ENCODE measurements at regions not wholly inside any gene's neighbourhood (a gene's known extent, or its start where the extent isn't known, plus 50 kb on each side); places are given as distances from the start of the nearest gene placed in this dataset.

DNA sequence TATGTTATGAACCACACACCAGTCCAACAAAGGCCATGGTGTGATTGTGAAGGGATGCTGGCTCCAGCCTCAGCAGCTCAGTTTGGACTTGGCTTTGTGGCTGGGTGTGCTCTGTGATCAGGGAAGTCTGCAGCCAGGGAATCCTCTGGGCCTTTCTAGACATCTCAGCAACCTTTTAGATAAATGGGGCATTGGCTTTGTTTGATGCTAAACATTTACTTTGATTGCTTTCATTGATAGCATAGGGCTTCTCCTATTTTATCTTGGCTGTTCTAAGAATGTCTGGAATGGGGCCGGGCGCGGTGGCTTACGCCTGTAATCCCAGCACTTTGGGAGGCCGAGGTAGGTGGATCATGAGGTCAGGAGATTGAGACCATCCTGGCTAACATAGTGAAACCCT is 104.5 kb downstream of the VAPA start:
- H3K36me3 ChIP-seq (ENCODE audit: control insufficient read depth, insufficient read depth, low read length) = no peaks in the 10 kb centered on the region
- peaks cover 43% of the 10 kb centered on the region for H3K4me1 Mint-ChIP-seq (ENCODE audit: low read depth, unreplicated experiment)
- TF ChIP-seq CTCF (IDR thresholded peaks at IDR 0.05; ENCODE audit: insufficient read depth in 1 of 2, low read depth in 1 of 2, low read length in 1 of 2, severe bottlenecking in 1 of 2, unreplicated experiment in 1 of 2) = no peak
- CTCF ChIA-PET = interaction anchor here (0.9 kb wide), 1 partner anchor 18 kb away, joined by 4 read pairs; no protein-coding TSS in a partner anchor
- peaks cover 10% of the 10 kb centered on the region for H3K9me3 Mint-ChIP-seq (ENCODE audit: unreplicated experiment)
- DNase-seq = peak; percentile 45 to 47
- no peak overlapping the region for H3K4me3 Mint-ChIP-seq (ENCODE audit: unreplicated experiment)
- H3K36me3 Mint-ChIP-seq (ENCODE audit: insufficient read depth, unreplicated experiment) = no peaks in the 10 kb centered on the region
- peak overlapping the region; percentile 4 for H3K27ac Mint-ChIP-seq (ENCODE audit: unreplicated experiment)
- BruUV-seq (replicated peaks) = no TSS peak
- H3K27me3 Mint-ChIP-seq (ENCODE audit: insufficient read depth, unreplicated experiment) = no peaks in the 10 kb centered on the region
- H3K4me3 ChIP-seq (ENCODE audit: low read depth, low read length) = no peak overlapping the region
- H3K27me3 ChIP-seq (replicated peaks; ENCODE audit: control insufficient read depth, insufficient read depth, low read length) = no peaks in the 10 kb centered on the region
- intact Hi-C loops (cut with micrococcal nuclease; ENCODE audit: unreplicated experiment) = loop anchor here (5.0 kb wide), 1 partner anchor 51 kb away; no protein-coding TSS in a partner anchor
- POLR2A ChIA-PET = no interaction called here
- H3K4me1 ChIP-seq = peaks cover 26% of the 10 kb centered on the region
- no peaks in the 10 kb centered on the region for H3K9me3 ChIP-seq

DNA sequence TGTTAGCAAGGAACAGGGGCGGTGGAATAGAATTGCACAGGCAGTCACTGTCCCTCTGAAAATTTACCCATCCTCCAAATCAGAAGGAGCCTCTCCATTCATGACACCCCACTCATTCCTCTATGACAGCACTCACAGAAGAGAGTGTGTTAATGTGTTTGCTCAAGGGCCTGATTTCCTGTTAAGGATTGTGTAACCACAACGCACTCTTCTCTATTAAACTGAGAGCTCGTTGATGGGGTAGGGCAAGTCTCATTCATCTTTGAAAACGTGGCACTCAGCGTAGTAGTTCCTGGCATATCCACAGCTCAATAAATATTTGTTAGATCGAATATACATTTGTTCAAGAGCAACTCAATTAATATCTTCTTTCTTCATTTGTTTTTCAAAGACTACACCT is 106.4 kb downstream of the VAPA start:
- Histone ChIP-seq H3K36me3 (ENCODE audit: control insufficient read depth, insufficient read depth, low read length) (no peaks in the 10 kb centered on the region), H3K9me3 (no peaks in the 10 kb centered on the region), H3K4me1 (peaks cover 26% of the 10 kb centered on the region), H3K4me3 (ENCODE audit: low read depth, low read length) (no peak overlapping the region), H3K27me3 (replicated peaks; ENCODE audit: control insufficient read depth, insufficient read depth, low read length) (no peaks in the 10 kb centered on the region)
- DNase-seq = no peak
- Mint-ChIP-seq H3K9me3 (ENCODE audit: unreplicated experiment) (peaks cover 10% of the 10 kb centered on the region), H3K27ac (ENCODE audit: unreplicated experiment) (no peak overlapping the region), H3K36me3 (ENCODE audit: insufficient read depth, unreplicated experiment) (no peaks in the 10 kb centered on the region), H3K4me3 (ENCODE audit: unreplicated experiment) (no peak overlapping the region), H3K4me1 (ENCODE audit: low read depth, unreplicated experiment) (peaks cover 40% of the 10 kb centered on the region), H3K27me3 (ENCODE audit: insufficient read depth, unreplicated experiment) (no peaks in the 10 kb centered on the region)
- no peak for TF ChIP-seq CTCF (IDR thresholded peaks at IDR 0.05; ENCODE audit: insufficient read depth in 1 of 2, low read depth in 1 of 2, low read length in 1 of 2, severe bottlenecking in 1 of 2, unreplicated experiment in 1 of 2)
- CTCF ChIA-PET = no interaction called here
- BruUV-seq (replicated peaks) = no TSS peak
- intact Hi-C loops (cut with micrococcal nuclease; ENCODE audit: unreplicated experiment) = loop anchor here (10.0 kb wide), 1 partner anchor 115 kb away; no protein-coding TSS in a partner anchor
- POLR2A ChIA-PET = no interaction called here

DNA sequence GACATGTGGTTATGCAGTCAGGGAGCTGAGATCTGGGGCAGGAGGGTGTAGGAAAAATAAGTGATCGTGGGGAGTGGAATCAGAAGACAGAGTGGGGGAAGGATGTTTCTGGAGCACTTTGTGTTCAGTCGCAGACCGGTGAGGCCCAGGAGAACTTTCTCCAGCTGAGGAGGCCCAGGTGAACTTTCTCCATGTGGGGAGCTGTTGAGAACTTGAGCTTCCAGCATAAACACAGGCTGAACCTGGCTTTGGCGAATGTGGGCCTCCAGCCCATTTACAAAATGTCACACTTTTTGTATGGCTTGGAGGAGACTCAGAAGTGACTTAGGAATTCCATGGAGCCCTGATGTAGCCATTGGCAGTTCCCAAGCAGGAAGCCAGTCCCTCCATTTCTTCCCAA is 108.5 kb downstream of the VAPA start:
- no peak for DNase-seq
- H3K4me1 ChIP-seq = peaks cover 12% of the 10 kb centered on the region
- H3K36me3 ChIP-seq (ENCODE audit: control insufficient read depth, insufficient read depth, low read length) = no peaks in the 10 kb centered on the region
- Mint-ChIP-seq H3K27ac (ENCODE audit: unreplicated experiment) (no peak overlapping the region), H3K36me3 (ENCODE audit: insufficient read depth, unreplicated experiment) (no peaks in the 10 kb centered on the region), H3K4me3 (ENCODE audit: unreplicated experiment) (no peak overlapping the region), H3K4me1 (ENCODE audit: low read depth, unreplicated experiment) (peaks cover 19% of the 10 kb centered on the region), H3K27me3 (ENCODE audit: insufficient read depth, unreplicated experiment) (no peaks in the 10 kb centered on the region), H3K9me3 (ENCODE audit: unreplicated experiment) (no peaks in the 10 kb centered on the region)
- no peak for TF ChIP-seq CTCF (IDR thresholded peaks at IDR 0.05; ENCODE audit: insufficient read depth in 1 of 2, low read depth in 1 of 2, low read length in 1 of 2, severe bottlenecking in 1 of 2, unreplicated experiment in 1 of 2)
- no TSS peak for BruUV-seq (replicated peaks)
- H3K27me3 ChIP-seq (replicated peaks; ENCODE audit: control insufficient read depth, insufficient read depth, low read length) = no peaks in the 10 kb centered on the region
- POLR2A ChIA-PET = no interaction called here
- intact Hi-C loops (cut with micrococcal nuclease; ENCODE audit: unreplicated experiment) = loop anchor here (10.0 kb wide), 1 partner anchor 112 kb away; no protein-coding TSS in a partner anchor
- CTCF ChIA-PET = no interaction called here
- H3K4me3 ChIP-seq (ENCODE audit: low read depth, low read length) = no peak overlapping the region
- no peaks in the 10 kb centered on the region for H3K9me3 ChIP-seq
